OCI-LY7 (cell line): ENCODE measurements at regions not wholly inside any gene's neighbourhood (a gene's known extent, or its start where the extent isn't known, plus 50 kb on each side); places are given as distances from the start of the nearest gene placed in this dataset.

Experiments
- BruUV-seq: library from RNA; stranded (reverse); fragments of 400-500 nt; replicated peaks from 2 replicates; lab custom pipeline; 2021; lab: Mats Ljungman, UMichigan
- CTCF ChIA-PET: fragments of 300-600 bp; sonication (Branson Sonifier 250); formaldehyde crosslinking; loops from one replicate; lab custom pipeline; 2022; ENCODE audit warnings: antibody characterized with exemption; ENCODE audit not compliant: unreplicated experiment; lab: Charles Lee
- POLR2A ChIA-PET: fragments of 300-600 bp; sonication (Branson Sonifier 250); formaldehyde crosslinking; loops from one replicate; lab custom pipeline; 2022; ENCODE audit warnings: antibody characterized with exemption; lab: Charles Lee
- DNase-seq: peaks from one replicate; pipeline ENCODE4 v3.0.0-alpha.2; 2015; ENCODE audit warnings: low spot score
- H2AFZ ChIP-seq: fragments of 200-600 bp; sonication (generic), shearing (Covaris generic); 2 replicates; pipeline ENCODE4 v1.6.1; 2014; ENCODE audit warnings: mild to moderate bottlenecking, antibody characterized with exemption, low read length, moderate library complexity
- H3K27ac ChIP-seq: fragments of 200-600 bp; sonication (generic); 2 replicates; pipeline ENCODE4 v1.5.1; 2014; ENCODE audit warnings: mixed run types, low read depth, mild to moderate bottlenecking, moderate library complexity, low read length, inconsistent platforms; ENCODE audit not compliant: poor library complexity, severe bottlenecking
- H3K36me3 ChIP-seq: fragments of 200-600 bp; sonication (generic); 2 replicates; pipeline ENCODE4 v1.6.1; 2014; ENCODE audit warnings: mild to moderate bottlenecking, antibody characterized with exemption, low read length, moderate library complexity, mixed read lengths; ENCODE audit not compliant: insufficient read depth
- H3K4me1 ChIP-seq: fragments of 200-600 bp; sonication (generic); 2 replicates; pipeline ENCODE4 v1.5.1; 2014; ENCODE audit warnings: mild to moderate bottlenecking, low read length; ENCODE audit not compliant: insufficient read depth, poor library complexity, severe bottlenecking
- H3K4me2 ChIP-seq: fragments of 200-600 bp; sonication (generic); 2 replicates; pipeline ENCODE4 v1.6.1; 2014; ENCODE audit warnings: mild to moderate bottlenecking, low read length
- H3K4me3 ChIP-seq: fragments of 200-600 bp; sonication (generic); 2 replicates; pipeline ENCODE4 v1.5.1; 2014; ENCODE audit warnings: mild to moderate bottlenecking, low read depth, low read length; ENCODE audit not compliant: poor library complexity, severe bottlenecking
- H3K79me2 ChIP-seq: fragments of 200-600 bp; sonication (generic); 2 replicates; pipeline ENCODE4 v1.6.1; 2016; ENCODE audit warnings: low read depth, mild to moderate bottlenecking, low read length, moderate library complexity, mixed read lengths; ENCODE audit not compliant: insufficient read depth
- H3K9me2 ChIP-seq: fragments of 200-600 bp; sonication (generic); 2 replicates; pipeline ENCODE4 v1.6.1; 2016; ENCODE audit warnings: mild to moderate bottlenecking, low read length, mixed read lengths; ENCODE audit not compliant: insufficient read depth
- H3K9me3 ChIP-seq: fragments of 200-600 bp; sonication (generic); 2 replicates; pipeline ENCODE4 v1.6.1; 2014; ENCODE audit warnings: mild to moderate bottlenecking, mixed run types, low read length, mixed read lengths
- H4K20me1 ChIP-seq: fragments of 200-600 bp; sonication (generic); 2 replicates; pipeline ENCODE4 v1.6.1; 2014; ENCODE audit warnings: mild to moderate bottlenecking, antibody characterized with exemption, low read length, moderate library complexity, mixed read lengths; ENCODE audit not compliant: insufficient read depth
- EZH2phosphoT487 ChIP-seq: fragments of 200-600 bp; sonication (generic); IDR thresholded peaks from 2 replicates; pipeline ENCODE4 v1.6.1; 2018; ENCODE audit warnings: low read depth, borderline replicate concordance, mild to moderate bottlenecking, mixed run types, antibody characterized with exemption, low read length, moderate library complexity, mixed read lengths
- intact Hi-C: fragments of 100-400 bp; cut with micrococcal nuclease; formaldehyde crosslinking; loops from one replicate; pipeline ENCODE4 v1.10.0; 2022; ENCODE audit not compliant: unreplicated experiment
- TF ChIP-seq, protein P1 (sequence below): fragments of 200-600 bp; sonication (generic); conservative IDR thresholded peaks from 2 replicates; pipeline ENCODE4 v1.5.1; 2014; ENCODE audit warnings: mild to moderate bottlenecking, antibody characterized with exemption, low read length, moderate library complexity, mixed read lengths

DNA sequence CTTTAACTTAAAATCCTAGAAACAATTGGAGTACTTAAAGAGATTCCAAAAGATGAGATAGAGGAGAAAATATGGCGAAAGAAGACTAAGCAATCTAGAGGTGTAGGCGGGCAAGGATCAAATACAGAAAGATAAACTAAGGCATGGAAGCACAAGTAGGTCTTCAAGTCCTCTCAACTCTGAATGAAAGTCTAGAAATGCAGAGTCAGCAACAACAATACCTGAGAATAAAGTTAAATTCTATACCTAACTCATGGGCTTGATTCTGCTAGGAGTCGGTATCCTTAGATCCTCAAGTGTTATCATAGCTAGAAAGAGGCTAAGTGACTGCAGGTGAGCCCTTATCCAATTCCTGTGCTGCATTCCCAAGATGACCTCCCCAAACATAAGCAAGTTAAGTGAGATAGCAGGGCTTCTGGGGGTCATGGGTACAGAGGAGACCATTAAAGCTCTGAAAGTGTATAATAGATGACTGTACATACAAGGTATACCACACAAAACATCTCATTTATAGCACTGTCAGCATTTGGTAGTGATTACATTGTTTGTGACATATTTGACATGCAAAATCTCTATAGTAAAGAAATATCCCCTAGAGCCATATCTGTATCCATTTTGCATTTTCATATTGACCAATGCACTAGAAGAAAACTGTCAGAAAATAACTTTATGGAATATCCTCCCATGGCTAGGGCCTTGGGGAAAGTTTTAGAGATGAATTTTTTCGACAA lies 82.5 kb upstream of the ARID2 start:
- Histone ChIP-seq H3K9me2 (no peaks in the 10 kb centered on the region), H4K20me1 (no peaks in the 10 kb centered on the region), H3K9me3 (no peaks in the 10 kb centered on the region), H3K27ac (no peak overlapping the region), H3K79me2 (no peaks in the 10 kb centered on the region), H3K4me3 (no peak overlapping the region), H2AFZ (no peak overlapping the region), H3K4me1 (no peaks in the 10 kb centered on the region), H3K36me3 (no peaks in the 10 kb centered on the region), H3K4me2 (no peak overlapping the region)
- no peak for DNase-seq
- BruUV-seq: no TSS peak
- POLR2A ChIA-PET: no interaction called here
- TF ChIP-seq EZH2phosphoT487: no peak
- TF ChIP-seq, protein P1, sequence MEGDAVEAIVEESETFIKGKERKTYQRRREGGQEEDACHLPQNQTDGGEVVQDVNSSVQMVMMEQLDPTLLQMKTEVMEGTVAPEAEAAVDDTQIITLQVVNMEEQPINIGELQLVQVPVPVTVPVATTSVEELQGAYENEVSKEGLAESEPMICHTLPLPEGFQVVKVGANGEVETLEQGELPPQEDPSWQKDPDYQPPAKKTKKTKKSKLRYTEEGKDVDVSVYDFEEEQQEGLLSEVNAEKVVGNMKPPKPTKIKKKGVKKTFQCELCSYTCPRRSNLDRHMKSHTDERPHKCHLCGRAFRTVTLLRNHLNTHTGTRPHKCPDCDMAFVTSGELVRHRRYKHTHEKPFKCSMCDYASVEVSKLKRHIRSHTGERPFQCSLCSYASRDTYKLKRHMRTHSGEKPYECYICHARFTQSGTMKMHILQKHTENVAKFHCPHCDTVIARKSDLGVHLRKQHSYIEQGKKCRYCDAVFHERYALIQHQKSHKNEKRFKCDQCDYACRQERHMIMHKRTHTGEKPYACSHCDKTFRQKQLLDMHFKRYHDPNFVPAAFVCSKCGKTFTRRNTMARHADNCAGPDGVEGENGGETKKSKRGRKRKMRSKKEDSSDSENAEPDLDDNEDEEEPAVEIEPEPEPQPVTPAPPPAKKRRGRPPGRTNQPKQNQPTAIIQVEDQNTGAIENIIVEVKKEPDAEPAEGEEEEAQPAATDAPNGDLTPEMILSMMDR: no peak
- intact Hi-C loops: no loop called here
- CTCF ChIA-PET: no interaction called here

DNA sequence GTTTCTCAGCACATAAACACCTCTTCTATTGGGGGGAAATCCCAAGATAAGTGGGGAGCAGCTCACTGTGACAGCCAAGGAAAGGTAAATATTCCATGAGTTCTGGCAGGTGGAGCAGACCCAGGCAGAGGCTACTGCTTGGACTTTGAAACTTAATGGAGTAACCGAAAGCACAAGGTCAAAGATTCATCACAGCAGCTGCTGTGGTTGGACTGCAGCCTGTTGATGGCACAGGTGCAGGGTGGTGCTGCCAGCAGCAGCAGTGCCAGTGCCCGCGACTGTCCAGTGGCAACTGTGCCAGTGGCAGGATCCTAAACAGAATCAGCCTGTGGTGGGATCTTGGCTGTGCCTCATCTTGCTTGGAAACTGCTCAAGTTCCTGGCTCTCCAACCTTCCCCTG lies 81.4 kb upstream of the ARID2 start:
- Histone ChIP-seq H3K36me3 (no peaks in the 10 kb centered on the region), H3K4me3 (no peak overlapping the region), H2AFZ (no peak overlapping the region), H3K9me2 (no peaks in the 10 kb centered on the region), H3K27ac (no peak overlapping the region), H3K9me3 (no peaks in the 10 kb centered on the region), H3K4me2 (no peak overlapping the region), H3K4me1 (no peaks in the 10 kb centered on the region), H3K79me2 (no peaks in the 10 kb centered on the region), H4K20me1 (no peaks in the 10 kb centered on the region)
- CTCF ChIA-PET: no interaction called here
- DNase-seq: no peak
- no peak for TF ChIP-seq EZH2phosphoT487
- TF ChIP-seq, protein P1: no peak
- intact Hi-C loops: no loop called here
- POLR2A ChIA-PET: interaction anchor here (0.7 kb wide), 1 partner anchor 294 kb away, joined by 4 read pairs; no protein-coding TSS in a partner anchor
- no TSS peak for BruUV-seq

GRCh38 chr12:45651029-45651428 lies 78.5 kb upstream of the ARID2 start:
- CTCF ChIA-PET: no interaction called here
- POLR2A ChIA-PET: no interaction called here
- TF ChIP-seq, protein P1: no peak
- no peak for TF ChIP-seq EZH2phosphoT487
- BruUV-seq: no TSS peak
- no peak overlapping the region for H2AFZ ChIP-seq
- no peaks in the 10 kb centered on the region for H3K9me3 ChIP-seq
- no peak overlapping the region for H3K4me2 ChIP-seq
- H3K9me2 ChIP-seq: no peaks in the 10 kb centered on the region
- no peaks in the 10 kb centered on the region for H4K20me1 ChIP-seq
- intact Hi-C loops: no loop called here
- H3K4me3 ChIP-seq: no peak overlapping the region
- no peak overlapping the region for H3K27ac ChIP-seq
- no peaks in the 10 kb centered on the region for H3K36me3 ChIP-seq
- H3K79me2 ChIP-seq: no peaks in the 10 kb centered on the region
- H3K4me1 ChIP-seq: no peaks in the 10 kb centered on the region
- no peak for DNase-seq
